Dendritic cell treated with granulocyte-macrophage colony-stimulating factor and Interleukin-4, amounts not matched to agents 40 ng/mL and 50 ng/mL, for 4 days (primary cell): ENCODE measurements at regions not wholly inside any gene's neighbourhood (a gene's known extent, or its start where the extent isn't known, plus 50 kb on each side); places are given as distances from the start of the nearest gene placed in this dataset.

Experiments used
- H3K27ac Mint-ChIP-seq: one replicate; pipeline ENCODE4 v1.8.0; 2022; ENCODE audit warnings: mild to moderate bottlenecking, mixed read lengths
- H3K27me3 Mint-ChIP-seq: one replicate; pipeline ENCODE4 v1.8.0; 2022; ENCODE audit warnings: mild to moderate bottlenecking, mixed read lengths
- H3K36me3 Mint-ChIP-seq: one replicate; pipeline ENCODE4 v1.8.0; 2022; ENCODE audit warnings: low read depth, mixed read lengths
- H3K4me1 Mint-ChIP-seq: one replicate; pipeline ENCODE4 v1.8.0; 2022; ENCODE audit warnings: low read depth, mixed read lengths
- H3K4me3 Mint-ChIP-seq: one replicate; pipeline ENCODE4 v1.8.0; 2022; ENCODE audit warnings: mild to moderate bottlenecking, moderate library complexity, mixed read lengths
- H3K9me3 Mint-ChIP-seq: one replicate; pipeline ENCODE4 v1.8.0; 2022; ENCODE audit warnings: mixed read lengths
- intact Hi-C: fragments of 100-400 bp; cut with micrococcal nuclease; formaldehyde crosslinking; loops from one replicate; pipeline ENCODE4 v1.15.0; 2022

GRCh38 chr5:6806668-6807067 lies 93.4 kb downstream of the TENT4A start:
- Mint-ChIP-seq H3K36me3 (no peaks in the 10 kb centered on the region), H3K4me3 (no peak overlapping the region), H3K27ac (no peak overlapping the region), H3K27me3 (peaks cover 2% of the 10 kb centered on the region), H3K9me3 (peaks cover 9% of the 10 kb centered on the region), H3K4me1 (no peaks in the 10 kb centered on the region)
- intact Hi-C loops = no loop called here

DNA sequence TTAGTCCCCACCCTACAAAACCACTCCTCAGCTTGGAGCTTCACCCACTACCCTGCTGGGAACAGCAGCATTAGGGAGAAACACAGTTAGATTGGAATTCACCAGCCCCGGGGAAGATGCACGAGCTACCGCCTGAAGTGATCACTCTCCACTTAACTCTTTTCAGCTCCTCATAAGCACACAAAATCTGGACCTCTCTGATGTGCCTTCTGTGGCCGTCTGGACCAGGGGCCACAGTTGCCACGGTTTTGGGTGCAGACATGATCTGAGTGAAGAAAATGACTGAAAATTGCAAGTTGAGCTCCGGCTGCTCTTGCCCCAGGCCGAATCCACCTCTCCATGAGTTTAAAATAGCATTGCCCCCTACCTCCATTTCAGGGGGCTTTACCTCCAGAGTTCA lies 95.2 kb downstream of the TENT4A start:
- Mint-ChIP-seq H3K4me3 (no peak overlapping the region), H3K27ac (no peak overlapping the region), H3K4me1 (no peaks in the 10 kb centered on the region), H3K9me3 (peaks cover 9% of the 10 kb centered on the region), H3K36me3 (no peaks in the 10 kb centered on the region), H3K27me3 (peaks cover 2% of the 10 kb centered on the region)
- intact Hi-C loops = no loop called here

DNA sequence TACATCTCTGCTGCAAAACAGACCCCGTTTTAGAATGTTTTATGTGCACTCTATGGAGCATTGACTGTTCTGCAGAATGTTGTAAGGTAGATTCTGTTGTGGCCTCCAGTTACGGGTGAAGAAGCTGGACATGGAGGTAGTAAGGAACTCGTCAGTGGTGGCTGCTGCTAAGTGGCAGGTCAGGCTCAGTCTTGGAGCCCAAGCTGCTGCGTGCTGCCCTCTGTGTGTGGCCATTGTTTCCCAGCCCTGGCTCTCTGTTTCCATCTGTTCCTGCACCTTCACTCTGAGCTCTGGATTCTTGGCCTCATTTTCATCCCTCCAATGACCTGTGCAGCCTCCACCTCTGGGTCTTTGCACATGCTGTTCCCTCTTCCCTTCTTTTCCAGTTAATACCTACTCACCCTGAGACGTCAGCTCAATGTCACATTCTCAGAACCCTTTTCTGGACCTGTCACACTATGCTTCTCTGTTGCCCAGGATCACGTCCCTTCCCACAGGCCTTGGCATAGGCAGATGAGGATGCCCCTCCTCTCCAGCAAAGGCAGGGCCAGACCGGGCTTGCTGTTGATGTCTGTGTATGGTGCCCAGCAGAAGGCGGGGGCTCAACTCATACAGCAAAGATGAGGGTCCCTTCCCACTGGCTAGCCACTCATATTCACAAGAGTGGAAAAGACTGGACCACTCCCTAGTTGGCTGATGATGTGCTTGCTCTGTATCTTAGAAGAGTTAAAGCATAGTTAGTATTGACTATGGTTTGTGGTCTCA lies 97.6 kb downstream of the TENT4A start:
- no peak overlapping the region for H3K27ac Mint-ChIP-seq
- no peaks in the 10 kb centered on the region for H3K27me3 Mint-ChIP-seq
- H3K9me3 Mint-ChIP-seq = peaks cover 9% of the 10 kb centered on the region
- no peak overlapping the region for H3K4me3 Mint-ChIP-seq
- no peaks in the 10 kb centered on the region for H3K4me1 Mint-ChIP-seq
- no peaks in the 10 kb centered on the region for H3K36me3 Mint-ChIP-seq
- intact Hi-C loops = no loop called here

GRCh38 chr5:6812091-6812490 lies 98.9 kb downstream of the TENT4A start:
- Mint-ChIP-seq H3K4me3 (no peak overlapping the region), H3K36me3 (no peaks in the 10 kb centered on the region), H3K4me1 (no peaks in the 10 kb centered on the region), H3K27me3 (no peaks in the 10 kb centered on the region), H3K27ac (no peak overlapping the region), H3K9me3 (no peaks in the 10 kb centered on the region)
- intact Hi-C loops = no loop called here

- H3K9me3 Mint-ChIP-seq = no peaks in the 10 kb centered on the region
- intact Hi-C loops = no loop called here
- no peak overlapping the region for H3K27ac Mint-ChIP-seq
- no peaks in the 10 kb centered on the region for H3K4me1 Mint-ChIP-seq
- no peaks in the 10 kb centered on the region for H3K27me3 Mint-ChIP-seq
- no peaks in the 10 kb centered on the region for H3K36me3 Mint-ChIP-seq
- no peak overlapping the region for H3K4me3 Mint-ChIP-seq
Observed at GRCh38 chr5:6812800-6813731, 99.8 kb downstream of the TENT4A start.

DNA sequence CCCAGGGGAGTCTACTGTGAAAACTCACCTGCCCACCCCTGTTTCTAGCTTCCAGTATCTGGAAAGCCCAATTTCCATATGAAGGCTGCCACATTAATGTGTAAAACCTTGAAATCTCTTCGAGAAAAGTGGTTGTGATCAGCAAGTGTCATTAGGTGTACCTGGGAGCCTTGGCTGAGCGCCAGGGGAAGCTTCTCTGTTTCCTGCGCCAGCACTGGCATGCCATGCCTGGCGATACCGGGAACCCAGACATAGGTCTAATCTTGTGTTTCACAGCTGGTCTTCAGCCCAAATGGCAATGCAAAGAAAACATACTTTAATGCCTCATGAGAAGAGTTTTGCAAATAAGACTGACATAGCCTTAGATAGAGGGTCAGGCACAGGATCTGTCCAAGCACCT lies 101.6 kb downstream of the TENT4A start:
- H3K4me1 Mint-ChIP-seq = no peaks in the 10 kb centered on the region
- H3K4me3 Mint-ChIP-seq = no peak overlapping the region
- intact Hi-C loops = no loop called here
- H3K27me3 Mint-ChIP-seq = peaks cover 6% of the 10 kb centered on the region
- no peaks in the 10 kb centered on the region for H3K36me3 Mint-ChIP-seq
- H3K9me3 Mint-ChIP-seq = no peaks in the 10 kb centered on the region
- H3K27ac Mint-ChIP-seq = no peak overlapping the region

GRCh38 chr5:6818594-6819511 lies 105.6 kb downstream of the TENT4A start:
- H3K36me3 Mint-ChIP-seq = no peaks in the 10 kb centered on the region
- H3K4me1 Mint-ChIP-seq = no peaks in the 10 kb centered on the region
- H3K27ac Mint-ChIP-seq = no peak overlapping the region
- intact Hi-C loops = no loop called here
- H3K4me3 Mint-ChIP-seq = no peak overlapping the region
- H3K9me3 Mint-ChIP-seq = peaks cover 11% of the 10 kb centered on the region
- H3K27me3 Mint-ChIP-seq = peaks cover 18% of the 10 kb centered on the region

DNA sequence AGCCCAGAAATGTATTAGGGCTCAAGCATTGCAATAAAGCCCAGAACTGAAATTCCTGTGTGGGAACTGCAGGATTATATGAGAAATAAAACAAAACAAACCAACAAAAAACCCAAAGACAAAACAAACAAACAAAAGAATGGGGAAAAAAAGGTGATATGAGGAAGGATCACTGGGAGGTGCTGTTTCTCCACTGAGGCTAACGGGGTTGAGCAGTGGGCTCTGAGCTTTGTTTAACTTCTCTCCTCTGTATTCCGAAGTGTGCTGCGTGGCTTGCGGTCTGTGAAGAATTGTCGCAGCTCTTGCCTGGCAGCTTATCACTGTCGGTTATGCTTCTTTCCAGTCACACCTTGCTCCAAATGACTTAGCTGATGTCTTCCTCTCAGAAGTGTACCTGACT lies 106.3 kb downstream of the TENT4A start:
- no peaks in the 10 kb centered on the region for H3K4me1 Mint-ChIP-seq
- H3K36me3 Mint-ChIP-seq = no peaks in the 10 kb centered on the region
- H3K27ac Mint-ChIP-seq = no peak overlapping the region
- peaks cover 11% of the 10 kb centered on the region for H3K9me3 Mint-ChIP-seq
- peaks cover 21% of the 10 kb centered on the region for H3K27me3 Mint-ChIP-seq
- intact Hi-C loops = no loop called here
- no peak overlapping the region for H3K4me3 Mint-ChIP-seq

DNA sequence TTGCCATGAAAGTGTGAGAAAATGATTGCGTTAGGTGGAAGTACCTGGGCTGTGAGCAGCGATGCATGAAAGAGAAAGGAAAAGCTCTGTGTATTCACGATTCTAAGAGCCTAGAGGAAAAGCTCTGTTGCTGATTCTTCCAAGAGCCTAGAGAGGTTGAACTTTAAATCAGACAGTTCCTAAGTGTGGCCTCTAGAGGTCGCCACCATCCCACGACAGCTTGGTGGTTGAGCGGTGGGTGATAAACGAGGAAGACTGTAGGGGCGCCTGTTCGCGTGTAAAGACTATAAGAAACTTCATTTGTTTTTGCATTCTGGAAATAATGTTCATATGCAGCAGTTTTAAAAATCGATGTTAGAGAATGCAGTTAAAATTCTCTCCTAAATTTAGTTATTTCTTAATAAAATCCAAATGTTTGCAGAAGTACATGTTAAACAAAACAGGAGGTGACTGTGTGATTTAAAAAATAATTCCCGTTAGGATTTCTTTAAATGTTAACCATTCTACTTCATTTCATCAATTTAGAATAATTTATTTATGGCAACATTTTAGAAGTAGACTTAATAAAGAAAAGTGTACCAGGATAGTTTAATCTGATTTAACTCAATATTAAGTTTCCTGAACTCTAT lies 107.7 kb downstream of the TENT4A start:
- H3K4me3 Mint-ChIP-seq = no peak overlapping the region
- intact Hi-C loops = no loop called here
- H3K27ac Mint-ChIP-seq = no peak overlapping the region
- H3K4me1 Mint-ChIP-seq = no peaks in the 10 kb centered on the region
- H3K36me3 Mint-ChIP-seq = no peaks in the 10 kb centered on the region
- H3K9me3 Mint-ChIP-seq = peaks cover 11% of the 10 kb centered on the region
- peaks cover 21% of the 10 kb centered on the region for H3K27me3 Mint-ChIP-seq

DNA sequence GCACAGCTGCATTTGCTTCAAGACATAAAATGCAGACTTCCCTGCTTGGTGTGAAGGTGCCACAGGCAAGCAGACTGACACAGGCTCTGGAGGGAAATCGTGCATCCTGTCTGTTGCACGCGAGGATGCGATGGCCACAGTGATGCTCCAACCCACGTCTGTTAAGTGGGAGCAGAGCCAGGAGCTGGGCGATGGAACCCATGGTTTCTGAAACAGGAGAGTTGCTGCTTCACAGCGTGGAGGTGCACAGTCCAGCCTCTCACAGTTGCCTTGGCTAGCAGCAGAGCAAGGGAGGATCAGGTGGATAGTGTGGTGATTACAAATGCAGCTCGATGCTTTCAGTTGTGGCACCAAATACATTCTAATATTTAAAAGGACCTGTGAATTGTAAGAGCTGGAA lies 108.8 kb downstream of the TENT4A start:
- Mint-ChIP-seq H3K4me3 (no peak overlapping the region), H3K27me3 (peaks cover 21% of the 10 kb centered on the region), H3K27ac (no peak overlapping the region), H3K36me3 (no peaks in the 10 kb centered on the region), H3K4me1 (no peaks in the 10 kb centered on the region), H3K9me3 (peaks cover 11% of the 10 kb centered on the region)
- intact Hi-C loops = no loop called here

DNA sequence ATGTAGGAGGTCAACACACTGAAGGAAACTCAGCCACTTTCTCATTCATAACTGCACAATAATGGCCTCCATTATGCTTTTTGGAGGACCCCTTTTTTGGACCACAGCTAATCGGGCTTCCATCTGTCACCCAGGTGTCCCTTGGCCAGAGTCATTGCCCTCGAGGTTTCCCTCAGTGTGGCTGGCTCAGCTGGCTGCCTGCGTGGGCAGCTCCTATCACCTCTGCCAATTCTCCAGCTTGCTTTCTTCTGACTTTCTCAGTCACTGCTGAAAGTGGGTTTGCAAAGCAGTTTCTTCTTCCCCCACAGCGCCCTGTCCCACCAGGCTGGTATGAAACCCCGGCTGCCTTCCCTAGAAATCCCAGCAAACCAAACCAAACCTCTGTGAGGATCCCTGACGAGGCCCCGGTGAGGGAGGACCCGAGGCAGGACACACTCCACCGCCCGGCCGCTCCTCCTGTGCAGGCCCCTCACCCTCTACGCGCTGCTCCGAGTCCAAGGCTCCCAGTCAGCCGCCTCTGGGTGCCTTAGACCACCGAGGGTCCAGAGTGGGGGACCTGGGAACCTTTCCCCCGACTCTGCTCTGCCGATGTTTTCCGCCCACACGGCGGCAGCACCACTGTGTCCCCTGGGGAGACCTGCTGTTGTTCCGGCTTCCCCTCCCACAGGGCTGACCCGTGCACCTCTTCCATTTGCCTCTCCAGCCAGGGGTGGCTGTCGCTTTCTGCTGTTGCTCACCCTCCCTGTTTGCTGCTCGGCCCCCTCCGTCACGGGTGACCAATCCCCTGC lies 109.5 kb downstream of the TENT4A start:
- no peak overlapping the region for H3K27ac Mint-ChIP-seq
- H3K4me1 Mint-ChIP-seq = peaks cover under 1% of the 10 kb centered on the region
- peaks cover 21% of the 10 kb centered on the region for H3K27me3 Mint-ChIP-seq
- peaks cover 11% of the 10 kb centered on the region for H3K9me3 Mint-ChIP-seq
- no peaks in the 10 kb centered on the region for H3K36me3 Mint-ChIP-seq
- intact Hi-C loops = no loop called here
- no peak overlapping the region for H3K4me3 Mint-ChIP-seq

GRCh38 chr5:6823996-6824395 lies 110.8 kb downstream of the TENT4A start:
- Mint-ChIP-seq H3K4me3 (no peak overlapping the region), H3K27me3 (peaks cover 18% of the 10 kb centered on the region), H3K9me3 (peaks cover 11% of the 10 kb centered on the region), H3K27ac (no peak overlapping the region), H3K4me1 (peaks cover 7% of the 10 kb centered on the region), H3K36me3 (no peaks in the 10 kb centered on the region)
- intact Hi-C loops = no loop called here
